KMS-11 (cell line): ENCODE measurements at regions not wholly inside any gene's neighbourhood (a gene's known extent, or its start where the extent isn't known, plus 50 kb on each side); places are given as distances from the start of the nearest gene placed in this dataset.
"Not testable (repeated sequence)": the region's sequence is repeated elsewhere in the genome, so short reads cannot be mapped to it uniquely, and the experiment has no call there.

Experiments used
- H2AFZ ChIP-seq: fragments of 200-600 bp; sonication (generic); 2 replicates; pipeline ENCODE4 v1.6.1; 2016; ENCODE audit warnings: antibody characterized with exemption, mixed run types, low read depth
- H3K27ac ChIP-seq: fragments of 200-600 bp; sonication (generic); 2 replicates; pipeline ENCODE4 v1.6.1; 2016; ENCODE audit warnings: mild to moderate bottlenecking, mixed run types
- H3K27me3 ChIP-seq: fragments of 200-600 bp; sonication (generic); 2 replicates; pipeline ENCODE4 v1.6.1; 2017; ENCODE audit warnings: mild to moderate bottlenecking, low read depth, mixed run types, moderate library complexity; ENCODE audit not compliant: insufficient read depth
- H3K36me3 ChIP-seq: fragments of 200-600 bp; sonication (generic); 2 replicates; pipeline ENCODE4 v1.6.1; 2017; ENCODE audit warnings: mild to moderate bottlenecking, mixed run types; ENCODE audit not compliant: insufficient read depth
- H3K4me1 ChIP-seq: fragments of 200-600 bp; sonication (generic); 2 replicates; pipeline ENCODE4 v1.6.1; 2016; ENCODE audit warnings: mild to moderate bottlenecking, low read depth, mixed run types; ENCODE audit not compliant: poor library complexity, severe bottlenecking
- H3K4me2 ChIP-seq: fragments of 200-600 bp; sonication (generic); 2 replicates; pipeline ENCODE4 v1.7.0; 2016; ENCODE audit warnings: mild to moderate bottlenecking, mixed run types
- H3K4me3 ChIP-seq: fragments of 200-600 bp; sonication (generic); IDR thresholded peaks from 2 replicates; pipeline ENCODE4 v1.6.1; 2017; ENCODE audit warnings: low read depth, low read length, mixed read lengths; ENCODE audit not compliant: insufficient read depth
- H3K79me2 ChIP-seq: fragments of 200-600 bp; sonication (generic); 2 replicates; pipeline ENCODE4 v1.6.1; 2016; ENCODE audit warnings: low read depth, mixed run types; ENCODE audit not compliant: insufficient read depth
- H3K9ac ChIP-seq: fragments of 200-600 bp; sonication (generic); 2 replicates; pipeline ENCODE4 v1.6.1; 2016; ENCODE audit warnings: mild to moderate bottlenecking, mixed run types
- H4K20me1 ChIP-seq: fragments of 200-600 bp; sonication (generic); 2 replicates; pipeline ENCODE4 v1.6.1; 2016; ENCODE audit warnings: mild to moderate bottlenecking, mixed run types; ENCODE audit not compliant: insufficient read depth
- CTCF ChIP-seq: fragments of 200-600 bp; sonication (generic); conservative IDR thresholded peaks from 2 replicates; pipeline ENCODE4 v1.6.1; 2017; ENCODE audit warnings: low read depth, mild to moderate bottlenecking, antibody characterized with exemption, low read length, moderate library complexity, mixed read lengths

GRCh38 chr20:53805895-53806384 is 212.3 kb upstream of the ZNF217 start:
- no peak overlapping the region for H3K9ac ChIP-seq
- H3K27ac ChIP-seq: no peak overlapping the region
- TF ChIP-seq CTCF: no peak
- H3K4me2 ChIP-seq: no peak overlapping the region
- no peaks in the 10 kb centered on the region for H3K4me1 ChIP-seq
- H3K79me2 ChIP-seq: no peaks in the 10 kb centered on the region
- H3K36me3 ChIP-seq: no peaks in the 10 kb centered on the region
- no peak overlapping the region for H2AFZ ChIP-seq
- no peak overlapping the region for H3K4me3 ChIP-seq
- H4K20me1 ChIP-seq: no peaks in the 10 kb centered on the region
- no peaks in the 10 kb centered on the region for H3K27me3 ChIP-seq

GRCh38 chr20:53804920-53805894 is 211.6 kb upstream of the ZNF217 start:
- no peak overlapping the region for H3K27ac ChIP-seq

GRCh38 chr20:53804308-53804707 is 210.7 kb upstream of the ZNF217 start:
- H3K4me1 ChIP-seq, H3K4me2 ChIP-seq, H3K9ac ChIP-seq, H3K27me3 ChIP-seq, H4K20me1 ChIP-seq, H2AFZ ChIP-seq, H3K79me2 ChIP-seq, H3K4me3 ChIP-seq, H3K36me3 ChIP-seq, H3K27ac ChIP-seq: not testable (repeated sequence)

More at GRCh38 chr20:53804920-53805894, 211.6 kb upstream of the ZNF217 start:
- Histone ChIP-seq H2AFZ (no peak overlapping the region), H3K4me1 (no peaks in the 10 kb centered on the region), H4K20me1 (no peaks in the 10 kb centered on the region), H3K9ac (no peak overlapping the region), H3K27me3 (no peaks in the 10 kb centered on the region), H3K79me2 (no peaks in the 10 kb centered on the region), H3K4me2 (no peak overlapping the region), H3K4me3 (no peak overlapping the region), H3K36me3 (no peaks in the 10 kb centered on the region)
- no peak for TF ChIP-seq CTCF

GRCh38 chr20:53803492-53804155 is 210.0 kb upstream of the ZNF217 start:
- Histone ChIP-seq H3K36me3 (no peaks in the 10 kb centered on the region), H2AFZ (no peak overlapping the region), H3K9ac (no peak overlapping the region), H3K4me1 (no peaks in the 10 kb centered on the region), H4K20me1 (no peaks in the 10 kb centered on the region), H3K79me2 (no peaks in the 10 kb centered on the region), H3K27ac (no peak overlapping the region), H3K4me2 (no peak overlapping the region), H3K27me3 (no peaks in the 10 kb centered on the region), H3K4me3 (no peak overlapping the region)
- no peak for TF ChIP-seq CTCF
